A204.1 (cell line): ENCODE measurements at regions not wholly inside any gene's neighbourhood (a gene's known extent, or its start where the extent isn't known, plus 50 kb on each side); places are given as distances from the start of the nearest gene placed in this dataset.

Experiments
- FAIRE-seq: peaks from 2 replicates; lab custom pipeline; 2012; peaks lifted over from hg19 to GRCh38; lab: Jason Lieb, UNC

DNA sequence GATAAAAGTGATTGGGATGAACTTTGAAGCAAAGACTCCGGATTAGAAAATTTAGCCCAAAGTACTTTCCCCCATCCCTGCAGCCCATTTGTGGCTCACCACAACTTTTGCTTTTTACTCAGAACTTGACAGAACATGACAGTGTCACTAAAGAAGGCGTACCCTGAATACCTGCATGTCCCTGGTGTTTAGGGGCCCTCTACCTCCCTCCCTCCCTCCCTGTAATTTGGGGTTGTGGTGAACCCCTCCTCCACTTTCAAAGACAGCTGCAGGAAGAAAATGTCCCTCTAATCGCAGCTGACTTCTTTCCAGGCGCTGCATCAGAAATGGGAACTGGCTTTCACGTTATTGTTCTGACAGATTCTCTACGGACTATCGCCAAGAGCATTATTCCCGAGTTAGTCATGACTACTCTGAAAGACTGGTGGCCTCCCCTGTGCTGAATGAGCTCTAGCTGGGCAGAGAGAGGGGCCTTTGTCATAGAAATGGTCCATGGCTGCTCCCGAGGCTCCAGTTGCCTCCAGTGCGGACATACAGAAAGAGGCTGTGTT, 93.2 kb upstream of the ARHGEF3 start:
- no peak for FAIRE-seq

GRCh38 chr3:56890448-56891091, 88.8 kb upstream of the ARHGEF3 start:
- no peak for FAIRE-seq

- no peak for FAIRE-seq
These were observed 87.4 kb upstream of the ARHGEF3 start for GRCh38 chr3:56889131-56889530.

- no peak for FAIRE-seq
These were observed 85.8 kb upstream of the ARHGEF3 start for GRCh38 chr3:56887402-56888025.

GRCh38 chr3:56886314-56886713, 84.6 kb upstream of the ARHGEF3 start:
- FAIRE-seq: no peak

DNA sequence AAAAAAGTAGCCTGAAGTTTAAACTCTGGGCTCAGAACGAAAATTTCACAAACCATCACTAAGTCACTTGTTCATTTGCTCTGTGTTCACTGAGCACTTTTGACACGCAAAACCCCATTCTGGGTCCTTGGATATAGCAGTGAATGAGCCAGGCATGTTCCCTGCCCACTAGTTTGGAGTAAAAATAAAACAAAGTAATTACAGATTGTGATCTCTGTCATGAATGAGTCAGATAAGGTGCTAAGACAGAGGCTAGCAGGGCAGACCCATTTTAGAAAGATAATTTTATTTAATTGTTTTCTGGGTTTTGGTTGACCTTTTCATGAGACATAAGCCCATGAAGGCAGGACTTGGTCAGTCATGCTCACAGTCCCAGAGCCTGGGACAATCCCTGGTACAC, 84.1 kb upstream of the ARHGEF3 start:
- no peak for FAIRE-seq

- FAIRE-seq: no peak
These were observed 83.7 kb upstream of the ARHGEF3 start for GRCh38 chr3:56885453-56885852.

GRCh38 chr3:56884387-56884786, 82.6 kb upstream of the ARHGEF3 start:
- FAIRE-seq: no peak

- no peak for FAIRE-seq
These were observed 82.1 kb upstream of the ARHGEF3 start for GRCh38 chr3:56883828-56884227.

- FAIRE-seq: no peak
These were observed 81.1 kb upstream of the ARHGEF3 start for GRCh38 chr3:56882896-56883295.

GRCh38 chr3:56881841-56882240, 80.1 kb upstream of the ARHGEF3 start:
- FAIRE-seq: no peak

GRCh38 chr3:56880720-56881575, 79.2 kb upstream of the ARHGEF3 start:
- no peak for FAIRE-seq

DNA sequence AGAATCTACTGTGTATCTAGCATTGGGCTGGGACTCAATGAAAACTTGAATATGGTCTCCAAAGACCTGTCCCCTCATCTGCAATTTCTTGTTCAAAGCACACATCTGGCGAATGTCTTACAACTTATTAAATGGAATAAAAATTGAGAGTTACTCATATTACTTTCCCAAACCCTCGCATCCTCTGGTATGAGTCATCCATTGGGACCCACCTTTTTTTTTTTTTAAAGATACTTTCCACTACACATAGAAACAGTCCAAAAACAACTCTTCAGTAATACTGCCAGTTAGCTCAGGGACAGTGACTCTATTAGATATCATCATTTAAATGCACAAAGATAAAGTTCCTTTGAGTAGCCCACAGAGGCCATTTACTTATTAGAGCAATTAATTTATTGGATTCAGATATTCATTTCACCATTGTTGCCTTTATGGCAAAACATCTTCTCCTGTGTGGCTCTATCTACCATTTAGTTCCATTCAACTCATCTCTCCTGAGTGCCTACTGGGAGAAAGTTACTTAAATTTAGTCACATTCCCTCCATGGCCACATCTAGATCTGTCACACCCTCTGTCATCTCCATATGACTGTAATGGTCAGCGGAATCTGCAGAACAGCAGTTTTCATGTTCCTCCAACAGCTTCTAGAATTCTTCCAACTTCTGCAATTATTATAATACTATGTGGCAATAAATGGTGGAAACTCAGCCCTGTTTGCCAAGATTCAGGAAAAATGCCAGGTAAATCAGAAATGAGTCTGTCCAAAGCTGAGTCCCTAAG, 77.9 kb upstream of the ARHGEF3 start:
- no peak for FAIRE-seq

GRCh38 chr3:56878074-56878473, 76.3 kb upstream of the ARHGEF3 start:
- no peak for FAIRE-seq

DNA sequence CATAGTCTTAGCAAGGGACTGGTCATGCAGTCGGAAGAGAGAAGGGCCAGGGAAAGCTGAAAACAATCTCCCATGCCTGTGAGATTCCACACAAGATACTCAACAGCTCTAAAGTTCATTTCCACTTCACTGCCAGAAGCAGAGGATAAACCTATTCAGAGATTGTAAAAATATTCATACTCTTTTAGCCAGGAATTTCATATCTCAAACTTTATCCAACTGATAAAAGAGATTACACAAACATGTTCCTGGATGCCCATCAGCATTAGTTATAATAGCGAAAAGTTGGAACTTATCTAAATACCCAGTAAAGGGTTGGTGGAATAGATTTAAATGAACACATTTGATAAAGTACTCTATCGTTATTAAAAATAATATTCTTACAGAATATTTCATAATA, 75.2 kb upstream of the ARHGEF3 start:
- no peak for FAIRE-seq

DNA sequence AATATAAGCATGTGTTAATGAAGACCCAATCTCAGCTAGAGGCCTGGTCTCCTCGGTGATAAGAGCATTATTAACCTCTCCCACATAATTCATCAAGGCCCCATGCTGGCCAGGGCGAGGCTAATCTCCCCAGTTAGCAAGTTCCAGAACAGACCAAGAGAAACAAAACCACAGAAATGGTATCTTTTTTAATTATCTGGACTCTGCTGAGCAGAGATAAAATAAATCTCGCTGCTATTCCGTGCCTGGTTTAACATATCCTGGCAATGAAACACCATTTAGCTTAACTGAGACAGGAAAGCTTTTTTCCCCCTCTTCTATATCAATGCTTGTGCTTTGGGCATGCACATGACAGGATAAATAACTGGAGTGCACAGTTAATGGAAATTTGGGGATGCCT, 72.5 kb upstream of the ARHGEF3 start:
- no peak for FAIRE-seq

- no peak for FAIRE-seq
These were observed 68.7 kb upstream of the ARHGEF3 start for GRCh38 chr3:56870436-56870835.

DNA sequence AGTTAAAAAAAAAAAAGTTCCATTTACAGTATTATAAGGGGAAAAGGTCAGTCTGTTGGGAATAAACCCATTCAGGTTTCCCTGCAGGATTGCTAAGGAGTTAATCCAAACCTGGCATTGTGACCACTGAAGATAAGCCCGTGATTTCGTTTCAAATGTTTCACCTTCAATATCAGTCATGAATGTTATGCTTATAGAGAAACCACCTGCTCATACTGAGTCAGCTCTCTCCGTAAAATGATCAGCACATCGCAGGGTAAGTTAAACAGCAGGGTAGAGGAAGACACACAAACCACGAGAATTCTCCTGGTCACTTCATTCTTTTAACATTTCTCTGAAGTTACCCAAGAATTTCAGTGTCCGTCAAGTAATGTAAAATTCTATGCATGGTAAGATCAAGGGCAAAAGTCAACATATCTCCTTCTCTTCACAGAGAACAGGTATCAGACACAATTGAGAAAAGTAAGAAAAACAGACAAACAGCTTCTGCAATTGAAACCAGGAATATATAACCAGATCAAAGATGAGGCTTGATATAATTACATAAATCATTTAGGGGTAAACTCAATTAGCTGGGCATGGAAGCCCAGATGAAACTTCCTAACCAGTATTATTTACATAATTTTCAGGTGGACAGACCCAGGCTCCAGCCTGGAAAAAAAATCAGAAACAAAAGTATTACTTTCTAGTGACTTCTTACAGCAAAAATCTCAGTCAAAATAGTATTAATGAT, 67.6 kb upstream of the ARHGEF3 start:
- no peak for FAIRE-seq

GRCh38 chr3:56868706-56869105, 67.0 kb upstream of the ARHGEF3 start:
- FAIRE-seq: no peak

DNA sequence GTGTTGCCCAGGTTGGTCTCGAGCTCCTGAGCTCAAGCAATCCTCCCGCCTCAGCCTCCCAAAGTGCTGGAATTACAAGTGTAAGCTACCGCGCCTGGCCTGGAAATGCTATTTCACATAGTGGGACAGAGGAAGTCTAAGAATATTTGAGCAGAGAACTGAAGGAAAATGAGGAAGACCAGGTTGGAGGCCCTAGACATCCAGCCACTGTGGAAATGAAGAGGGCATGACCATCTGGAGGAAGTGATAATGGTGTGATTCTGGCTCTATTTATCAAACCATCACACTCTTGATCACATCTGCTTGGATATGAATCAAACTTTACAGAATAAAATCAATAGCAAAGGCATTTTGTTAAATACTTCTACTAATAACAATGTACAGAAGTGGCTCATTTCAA, 65.9 kb upstream of the ARHGEF3 start:
- FAIRE-seq: no peak

GRCh38 chr3:56864918-56865524, 63.3 kb upstream of the ARHGEF3 start:
- no peak for FAIRE-seq
